GM19240 (cell line): ENCODE measurements at regions not wholly inside any gene's neighbourhood (a gene's known extent, or its start where the extent isn't known, plus 50 kb on each side); places are given as distances from the start of the nearest gene placed in this dataset.

Experiments
- DNase-seq: peaks from one replicate; pipeline ENCODE4 v3.0.0; 2011; ENCODE audit warnings: low spot score; ENCODE audit not compliant: insufficient read length

GRCh38 chr15:66928784-66929183, 136.6 kb upstream of the SMAD3 start:
- no peak for DNase-seq

GRCh38 chr15:66929843-66930402, 135.5 kb upstream of the SMAD3 start:
- no peak for DNase-seq

- no peak for DNase-seq
Observed at GRCh38 chr15:66931768-66932633, 133.4 kb upstream of the SMAD3 start.

- DNase-seq, result no peak
Observed at GRCh38 chr15:66932634-66933024, 132.8 kb upstream of the SMAD3 start.

GRCh38 chr15:66933932-66934867, 131.2 kb upstream of the SMAD3 start:
- DNase-seq, result no peak

- DNase-seq, result no peak
Observed at GRCh38 chr15:66934868-66935520, 130.4 kb upstream of the SMAD3 start.

- no peak for DNase-seq
Observed at GRCh38 chr15:66935688-66936087, 129.7 kb upstream of the SMAD3 start.

- DNase-seq, result no peak
Observed at GRCh38 chr15:66936109-66936860, 129.1 kb upstream of the SMAD3 start.

GRCh38 chr15:66936861-66937582, 128.4 kb upstream of the SMAD3 start:
- no peak for DNase-seq

- no peak for DNase-seq
Observed at GRCh38 chr15:66937588-66937987, 127.8 kb upstream of the SMAD3 start.

GRCh38 chr15:66938114-66938830, 127.1 kb upstream of the SMAD3 start:
- no peak for DNase-seq

- DNase-seq, result no peak
Observed at GRCh38 chr15:66939016-66939415, 126.4 kb upstream of the SMAD3 start.

- no peak for DNase-seq
Observed at GRCh38 chr15:66939451-66940023, 125.9 kb upstream of the SMAD3 start.

- DNase-seq, result peak; percentile 23
Observed at GRCh38 chr15:66940368-66940767, 125.0 kb upstream of the SMAD3 start.

- no peak for DNase-seq
Observed at GRCh38 chr15:66941108-66941711, 124.2 kb upstream of the SMAD3 start.

GRCh38 chr15:66941791-66942190, 123.6 kb upstream of the SMAD3 start:
- no peak for DNase-seq

GRCh38 chr15:66942649-66943390, 122.6 kb upstream of the SMAD3 start:
- DNase-seq, result no peak
